ENCODE measurements at regions not wholly inside any gene's neighbourhood (a gene's known extent, or its start where the extent isn't known, plus 50 kb on each side); places are given as distances from the start of the nearest gene placed in this dataset.

DNA sequence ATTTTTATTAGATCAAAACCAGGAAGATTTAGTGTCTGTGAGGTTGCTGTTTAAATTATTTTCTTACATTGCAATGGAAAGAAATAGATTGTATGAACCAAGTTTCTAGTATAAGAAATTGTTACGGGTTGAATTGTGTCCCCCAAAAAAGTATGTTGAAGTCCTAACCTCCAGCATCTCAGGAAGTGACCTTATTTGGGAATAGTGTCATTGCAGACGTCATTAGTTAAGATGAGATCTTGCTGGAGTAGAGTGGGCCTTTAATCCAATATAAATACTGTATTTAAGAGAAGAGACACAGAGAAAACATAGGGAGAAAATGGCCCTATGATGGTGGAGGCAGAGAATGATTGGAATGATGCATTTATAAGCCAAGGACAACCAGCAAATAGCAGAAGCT, 188.7 kb upstream of the SAMSN1 start:
- no peak for DNase-seq (ENCODE audit: low read depth in 2 of 2, low spot score in 1 of 2)

GRCh38 chr21:14734191-14734590, 188.1 kb upstream of the SAMSN1 start:
- DNase-seq (ENCODE audit: low read depth in 2 of 2, low spot score in 1 of 2) = no peak

DNA sequence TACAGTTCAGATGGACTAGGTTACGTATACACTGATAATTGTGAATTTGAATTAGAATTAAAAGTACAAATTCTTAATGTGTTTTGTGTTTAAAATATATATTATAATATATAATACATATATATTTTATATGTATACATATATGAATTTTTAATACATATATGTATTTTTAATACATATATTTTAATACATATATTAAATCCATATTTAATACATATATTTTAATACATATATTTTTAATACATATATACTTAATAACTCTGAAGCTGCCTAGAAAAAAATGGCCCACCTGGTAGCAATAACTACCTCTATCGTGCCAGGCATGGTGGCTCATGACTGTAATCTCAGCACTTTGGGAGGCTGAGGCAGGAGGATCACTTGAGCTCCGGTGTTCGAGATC, 179.1 kb upstream of the SAMSN1 start:
- no peak for DNase-seq (ENCODE audit: low read depth in 2 of 2, low spot score in 1 of 2)

DNA sequence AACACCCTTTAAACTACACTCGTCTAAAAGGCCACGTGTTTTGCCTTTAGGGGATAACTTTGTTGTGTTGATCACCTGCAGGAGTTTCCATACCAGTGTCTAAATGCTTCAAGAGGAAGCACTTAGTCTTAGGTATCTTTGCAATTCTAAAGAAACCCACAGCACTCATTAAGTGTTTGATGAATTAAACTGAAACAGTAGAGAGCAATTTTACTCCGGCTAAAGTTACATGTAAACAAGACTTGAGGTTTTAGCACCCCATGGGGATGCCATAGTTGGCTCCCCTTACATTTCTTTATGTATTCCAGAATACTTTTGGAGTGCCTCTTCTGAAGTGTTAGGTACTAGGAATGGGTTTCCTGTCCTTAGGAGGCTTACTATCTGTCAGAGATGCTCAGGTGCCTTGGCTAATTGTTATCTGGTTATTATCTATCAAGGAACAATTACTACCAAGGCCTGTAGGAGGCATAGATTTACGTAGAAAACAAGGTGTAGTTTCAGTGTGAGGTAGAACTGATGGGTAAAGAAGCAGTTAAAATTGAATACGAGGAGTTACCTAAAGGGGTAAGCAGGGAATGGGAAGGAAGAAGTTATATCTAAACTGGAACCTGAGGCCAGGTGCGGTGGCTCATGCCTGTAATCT, 176.8 kb upstream of the SAMSN1 start:
- DNase-seq (ENCODE audit: low read depth in 2 of 2, low spot score in 1 of 2) = no peak

DNA sequence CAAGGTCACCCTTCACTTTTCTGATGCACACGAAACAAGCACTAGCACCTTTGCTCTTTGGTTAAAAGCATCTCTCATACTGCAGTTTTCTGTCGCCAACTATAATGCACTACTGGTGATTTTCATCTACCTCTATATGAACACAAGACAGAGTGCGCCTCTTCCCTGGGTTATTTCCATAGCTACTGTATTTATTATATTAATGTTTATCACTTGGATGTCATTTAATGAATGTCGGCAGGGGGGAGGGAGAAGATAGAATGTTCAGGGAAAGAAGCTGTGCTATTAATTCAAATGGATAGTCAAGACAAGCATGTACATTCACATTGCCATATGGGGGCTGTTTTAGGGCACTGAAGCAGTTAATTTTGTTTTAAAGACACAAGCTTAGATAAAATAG, 174.1 kb upstream of the SAMSN1 start:
- DNase-seq (ENCODE audit: low read depth in 2 of 2, low spot score in 1 of 2) = no peak

GRCh38 chr21:14718951-14719350, 172.8 kb upstream of the SAMSN1 start:
- no peak for DNase-seq (ENCODE audit: low read depth in 2 of 2, low spot score in 1 of 2)

DNA sequence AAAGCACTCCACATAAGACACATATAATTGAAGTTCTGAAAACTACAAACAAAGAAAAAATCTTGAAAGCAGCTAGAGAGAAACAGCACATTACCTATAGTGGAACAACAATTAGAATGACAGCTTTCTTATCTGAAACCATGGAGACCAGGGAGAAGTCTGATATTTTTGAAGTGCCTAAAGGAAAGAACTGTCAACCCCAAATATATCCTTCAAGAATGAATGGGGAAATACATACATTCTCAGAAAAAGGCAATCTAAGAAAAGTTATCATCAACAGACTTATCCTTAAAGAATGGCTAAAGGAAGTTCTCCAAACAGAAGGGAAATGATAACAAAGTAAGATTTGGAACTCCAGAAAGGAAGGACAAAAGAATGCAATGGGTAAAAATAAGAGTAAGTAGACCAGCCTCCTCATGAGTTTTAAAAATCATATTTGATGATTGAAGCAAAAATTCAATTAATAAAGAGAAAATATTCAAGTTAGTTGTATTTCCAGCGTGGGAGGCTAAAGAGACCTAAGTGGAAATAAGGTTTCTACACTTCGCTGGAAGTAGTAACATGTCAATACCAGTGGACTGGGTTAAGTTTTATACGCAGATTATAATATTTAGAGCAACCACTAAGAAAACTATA, 170.8 kb upstream of the SAMSN1 start:
- DNase-seq (ENCODE audit: low read depth in 2 of 2, low spot score in 1 of 2) = no peak

- DNase-seq (ENCODE audit: low read depth in 2 of 2, low spot score in 1 of 2) = no peak
Observed at GRCh38 chr21:14713109-14713508, 167.0 kb upstream of the SAMSN1 start.

DNA sequence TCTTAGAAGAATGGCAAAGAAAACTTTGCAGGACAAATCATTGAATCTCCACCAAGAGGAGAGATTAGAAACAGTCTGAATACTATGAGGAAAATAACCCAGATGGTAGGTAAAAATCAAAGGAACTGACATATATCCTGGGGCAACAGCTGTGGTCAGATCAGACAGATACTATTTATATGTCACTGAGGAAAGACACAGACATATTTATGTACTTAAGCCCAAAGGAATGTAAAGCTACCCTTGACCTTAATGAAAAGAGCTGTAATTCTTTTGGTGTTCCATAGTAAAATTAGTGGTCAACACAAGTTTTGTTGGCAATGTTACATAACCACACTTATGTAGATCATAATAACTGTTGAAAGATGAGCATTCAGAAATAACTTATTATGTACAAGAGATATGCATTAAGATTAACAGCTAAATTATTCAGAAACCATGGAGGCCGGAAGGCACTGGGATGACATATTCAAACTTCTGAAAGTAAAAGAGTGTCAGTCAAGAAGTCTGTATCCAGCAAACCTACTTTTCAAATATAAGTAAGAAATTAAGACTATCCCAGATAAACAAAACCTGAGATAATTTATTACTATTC, 166.1 kb upstream of the SAMSN1 start:
- DNase-seq (ENCODE audit: low read depth in 2 of 2, low spot score in 1 of 2) = no peak

- no peak for DNase-seq (ENCODE audit: low read depth in 2 of 2, low spot score in 1 of 2)
Observed at GRCh38 chr21:14711287-14711686, 165.2 kb upstream of the SAMSN1 start.

DNA sequence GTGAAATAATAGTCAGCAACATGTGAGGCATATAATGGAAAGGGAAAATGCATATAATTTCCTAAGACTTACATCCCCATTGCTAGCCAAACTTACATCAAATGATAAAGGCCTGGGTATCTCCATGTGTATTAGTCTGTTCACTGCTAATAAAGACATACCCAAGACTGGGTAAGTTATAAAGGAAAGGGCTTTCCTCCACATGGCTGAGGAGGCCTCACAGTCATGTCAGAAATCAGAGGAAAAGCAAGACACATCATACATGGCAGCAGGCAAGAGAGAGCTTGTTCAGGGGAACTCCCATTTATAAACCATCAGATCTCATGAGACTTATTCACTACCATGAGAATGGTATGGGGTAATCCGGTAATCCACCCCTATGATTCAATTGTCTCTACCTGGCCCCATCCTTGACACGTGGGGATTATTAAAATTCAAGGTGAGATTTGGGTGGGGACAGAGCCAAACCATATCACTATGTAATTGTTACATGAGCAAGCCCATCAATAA, 161.5 kb upstream of the SAMSN1 start:
- DNase-seq (ENCODE audit: low read depth in 2 of 2, low spot score in 1 of 2) = no peak

GRCh38 chr21:14706712-14707510, 160.8 kb upstream of the SAMSN1 start:
- no peak for DNase-seq (ENCODE audit: low read depth in 2 of 2, low spot score in 1 of 2)

- DNase-seq (ENCODE audit: low read depth in 2 of 2, low spot score in 1 of 2) = no peak
Observed at GRCh38 chr21:14699433-14700407, 153.6 kb upstream of the SAMSN1 start.

DNA sequence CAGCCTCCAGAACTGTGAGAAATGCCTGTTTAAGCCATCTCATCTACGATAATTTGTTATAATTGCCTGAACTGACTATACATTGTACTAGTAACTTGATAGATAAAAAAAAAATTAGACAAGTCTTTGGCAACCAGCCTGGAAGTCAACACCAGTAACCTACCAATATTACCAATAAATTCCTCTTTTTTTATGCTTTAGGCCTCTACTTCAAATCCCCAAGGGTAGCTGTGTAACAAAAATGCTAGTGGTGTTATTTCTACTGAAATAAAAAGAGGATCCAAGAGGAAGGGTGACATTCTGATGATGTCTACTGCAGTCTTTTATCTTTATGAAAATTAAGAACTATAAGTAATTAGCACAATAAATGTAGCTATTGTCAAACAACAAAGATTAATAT, 151.7 kb upstream of the SAMSN1 start:
- DNase-seq (ENCODE audit: low read depth in 2 of 2, low spot score in 1 of 2) = no peak

GRCh38 chr21:14694817-14695216, 148.7 kb upstream of the SAMSN1 start:
- DNase-seq (ENCODE audit: low read depth in 2 of 2, low spot score in 1 of 2) = no peak

- no peak for DNase-seq (ENCODE audit: low read depth in 2 of 2, low spot score in 1 of 2)
Observed at GRCh38 chr21:14693997-14694396, 147.9 kb upstream of the SAMSN1 start.

DNA sequence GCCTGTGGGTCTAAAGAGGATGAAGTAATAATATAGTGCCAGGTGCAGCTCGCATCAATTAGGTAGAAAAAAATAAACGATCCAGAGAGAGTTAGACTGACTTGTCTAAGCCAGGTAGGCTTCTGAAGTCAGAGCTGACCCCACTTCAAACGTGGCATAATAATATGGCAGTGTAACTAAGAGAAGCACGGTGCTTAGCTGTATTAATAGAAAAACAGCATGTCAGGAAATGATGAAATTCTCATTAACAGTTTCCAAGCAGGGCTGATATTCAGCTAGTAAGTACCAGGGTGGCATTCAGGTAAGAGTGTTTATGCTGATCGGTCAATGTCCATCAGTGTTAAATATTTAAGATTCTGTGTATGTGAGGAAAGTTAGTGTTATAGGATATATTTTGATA, 145.8 kb upstream of the SAMSN1 start:
- DNase-seq (ENCODE audit: low read depth in 2 of 2, low spot score in 1 of 2) = no peak

GRCh38 chr21:14690886-14691285, 144.8 kb upstream of the SAMSN1 start:
- no peak for DNase-seq (ENCODE audit: low read depth in 2 of 2, low spot score in 1 of 2)

DNA sequence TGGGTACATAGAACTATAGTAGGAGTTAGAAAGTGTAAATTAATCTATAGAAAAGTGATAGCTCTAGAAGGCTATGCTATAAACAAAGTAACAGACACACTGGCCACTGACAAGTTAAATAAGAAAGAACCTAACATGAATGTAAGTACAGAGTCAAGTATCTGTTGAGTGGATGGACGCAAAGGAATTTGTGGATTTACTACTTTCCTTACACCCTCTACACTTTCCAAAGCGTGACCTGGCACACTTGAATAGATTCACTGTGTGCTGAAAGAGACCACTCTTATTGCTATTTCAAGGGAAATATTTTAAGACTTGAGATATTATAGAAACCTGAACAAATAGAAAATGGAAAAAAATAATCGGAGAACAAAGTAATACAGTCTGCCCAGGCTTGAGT, 142.8 kb upstream of the SAMSN1 start:
- DNase-seq (ENCODE audit: low read depth in 2 of 2, low spot score in 1 of 2) = no peak

GRCh38 chr21:14688412-14688811, 142.3 kb upstream of the SAMSN1 start:
- DNase-seq (ENCODE audit: low read depth in 2 of 2, low spot score in 1 of 2) = no peak

DNA sequence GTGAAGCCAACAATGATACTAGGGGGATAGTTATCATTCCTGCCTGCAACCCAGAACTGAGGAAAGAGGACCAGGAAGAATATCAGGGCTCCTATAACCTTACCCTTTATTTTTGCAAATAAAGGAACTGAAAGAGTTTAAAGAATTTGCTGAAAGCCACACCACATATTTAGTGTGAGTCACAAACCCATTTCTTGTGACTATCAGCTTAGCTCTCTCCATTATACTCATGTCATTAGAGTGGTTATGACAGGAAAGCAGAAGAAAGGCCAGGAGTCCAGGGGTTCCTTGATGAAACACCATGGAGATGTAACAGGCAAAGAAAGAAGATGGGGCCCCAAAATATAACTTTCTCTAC, 141.1 kb upstream of the SAMSN1 start:
- DNase-seq (ENCODE audit: low read depth in 2 of 2, low spot score in 1 of 2) = no peak

Data from stimulated activated CD8-positive, alpha-beta memory T cell treated with anti-CD3 and anti-CD28 coated beads, Interleukin-4, amount 100 ng/mL, for 1 hour (primary cell).